B cell (primary cell): ENCODE measurements at regions not wholly inside any gene's neighbourhood (a gene's known extent, or its start where the extent isn't known, plus 50 kb on each side); places are given as distances from the start of the nearest gene placed in this dataset.

Experiments
- EZH2 ChIP-seq: IDR thresholded peaks from 2 replicates; pipeline ENCODE4 v1.6.1; 2012; ENCODE audit warnings: borderline replicate concordance, low read depth, mild to moderate bottlenecking, moderate library complexity, low read length; ENCODE audit not compliant: insufficient read depth, poor library complexity, severe bottlenecking
- TF ChIP-seq, protein P1 (sequence below): fragments of 200-600 bp; IDR thresholded peaks from one replicate; pipeline ENCODE4 v1.8.0; 2022; ENCODE audit warnings: antibody characterized with exemption, mild to moderate bottlenecking

GRCh38 chr20:39291301-39291700 is 329.2 kb downstream of the DHX35 start:
- TF ChIP-seq, protein P1, sequence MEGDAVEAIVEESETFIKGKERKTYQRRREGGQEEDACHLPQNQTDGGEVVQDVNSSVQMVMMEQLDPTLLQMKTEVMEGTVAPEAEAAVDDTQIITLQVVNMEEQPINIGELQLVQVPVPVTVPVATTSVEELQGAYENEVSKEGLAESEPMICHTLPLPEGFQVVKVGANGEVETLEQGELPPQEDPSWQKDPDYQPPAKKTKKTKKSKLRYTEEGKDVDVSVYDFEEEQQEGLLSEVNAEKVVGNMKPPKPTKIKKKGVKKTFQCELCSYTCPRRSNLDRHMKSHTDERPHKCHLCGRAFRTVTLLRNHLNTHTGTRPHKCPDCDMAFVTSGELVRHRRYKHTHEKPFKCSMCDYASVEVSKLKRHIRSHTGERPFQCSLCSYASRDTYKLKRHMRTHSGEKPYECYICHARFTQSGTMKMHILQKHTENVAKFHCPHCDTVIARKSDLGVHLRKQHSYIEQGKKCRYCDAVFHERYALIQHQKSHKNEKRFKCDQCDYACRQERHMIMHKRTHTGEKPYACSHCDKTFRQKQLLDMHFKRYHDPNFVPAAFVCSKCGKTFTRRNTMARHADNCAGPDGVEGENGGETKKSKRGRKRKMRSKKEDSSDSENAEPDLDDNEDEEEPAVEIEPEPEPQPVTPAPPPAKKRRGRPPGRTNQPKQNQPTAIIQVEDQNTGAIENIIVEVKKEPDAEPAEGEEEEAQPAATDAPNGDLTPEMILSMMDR: no peak
- TF ChIP-seq EZH2: no peak
